PC-9 (cell line): ENCODE measurements at regions not wholly inside any gene's neighbourhood (a gene's known extent, or its start where the extent isn't known, plus 50 kb on each side); places are given as distances from the start of the nearest gene placed in this dataset.
"Not testable (repeated sequence)": the region's sequence is repeated elsewhere in the genome, so short reads cannot be mapped to it uniquely, and the experiment has no call there.

Source experiments
- BruUV-seq: library from RNA; stranded (reverse); fragments of 400-500 nt; replicated peaks from 2 replicates; lab custom pipeline; 2021; lab: Mats Ljungman, UMichigan
- CTCF ChIA-PET: fragments of 300-600 bp; sonication (Branson Sonifier 250); formaldehyde crosslinking; loops from one replicate; lab custom pipeline; 2022; ENCODE audit warnings: antibody characterized with exemption; lab: Charles Lee
- POLR2A ChIA-PET: fragments of 300-600 bp; sonication (Branson Sonifier 250); formaldehyde crosslinking; loops from one replicate; lab custom pipeline; 2022; ENCODE audit warnings: antibody characterized with exemption; ENCODE audit not compliant: unreplicated experiment; lab: Charles Lee
- DNase-seq, 2 experiments: peaks; one replicate each; pipeline versions ENCODE4 v3.0.0 to v3.0.0-alpha.2; 2015 to 2022; ENCODE audit warnings: mixed read lengths in 1 of 2
- H2AFZ ChIP-seq: fragments of 200-600 bp; sonication (generic); 2 replicates; pipeline ENCODE4 v1.8.1; 2017; ENCODE audit warnings: antibody characterized with exemption
- H3F3A ChIP-seq: fragments of 200-600 bp; sonication (generic); 2 replicates; pipeline ENCODE4 v1.8.1; 2017; ENCODE audit warnings: antibody characterized with exemption, mild to moderate bottlenecking, low read depth; ENCODE audit not compliant: insufficient read depth
- H3K27ac ChIP-seq: fragments of 200-600 bp; sonication (generic); 2 replicates; pipeline ENCODE4 v1.6.1; 2016; ENCODE audit warnings: mixed run types
- H3K27me3 ChIP-seq: fragments of 200-600 bp; sonication (generic); 2 replicates; pipeline ENCODE4 v1.6.1; 2016; ENCODE audit warnings: low read depth, mixed run types; ENCODE audit not compliant: insufficient read depth
- H3K36me3 ChIP-seq: fragments of 200-600 bp; sonication (generic); 2 replicates; pipeline ENCODE4 v1.6.1; 2016; ENCODE audit warnings: low read depth, mixed run types
- H3K4me1 ChIP-seq: fragments of 200-600 bp; sonication (generic); replicated peaks from 2 replicates; pipeline ENCODE4 v1.6.1; 2016; ENCODE audit warnings: mixed run types; ENCODE audit not compliant: insufficient read depth
- H3K4me2 ChIP-seq: fragments of 200-600 bp; sonication (generic); 2 replicates; pipeline ENCODE4 v1.6.1; 2017; ENCODE audit warnings: mixed run types
- H3K4me3 ChIP-seq: fragments of 200-600 bp; sonication (generic); 2 replicates; pipeline ENCODE4 v1.6.1; 2016; ENCODE audit warnings: mixed run types
- H3K79me2 ChIP-seq: fragments of 200-600 bp; sonication (generic); 2 replicates; pipeline ENCODE4 v1.6.1; 2017; ENCODE audit warnings: low read depth, mixed run types
- H3K9me2 ChIP-seq: fragments of 200-600 bp; sonication (generic); 2 replicates; pipeline ENCODE4 v1.8.1; 2017; ENCODE audit warnings: mild to moderate bottlenecking; ENCODE audit not compliant: insufficient read depth
- H3K9me3 ChIP-seq: fragments of 200-600 bp; sonication (generic); 2 replicates; pipeline ENCODE4 v1.8.1; 2016; ENCODE audit warnings: low read depth; ENCODE audit not compliant: insufficient read depth
- H4K20me1 ChIP-seq: fragments of 200-600 bp; sonication (generic); 2 replicates; pipeline ENCODE4 v1.8.1; 2017; ENCODE audit not compliant: insufficient read depth
- CTCF ChIP-seq: fragments of 200-600 bp; sonication (generic); conservative IDR thresholded peaks from 2 replicates; pipeline ENCODE4 v1.6.1; 2017; ENCODE audit warnings: mixed run types, antibody characterized with exemption, mild to moderate bottlenecking, moderate library complexity
- EZH2 ChIP-seq: fragments of 200-600 bp; sonication (generic); IDR thresholded peaks from 2 replicates; pipeline ENCODE4 v1.8.0; 2017; ENCODE audit warnings: antibody characterized with exemption, low read depth
- intact Hi-C: fragments of 100-400 bp; cut with micrococcal nuclease; formaldehyde crosslinking; loops from one replicate; pipeline ENCODE4 v1.10.0; 2022; ENCODE audit not compliant: unreplicated experiment

- Histone ChIP-seq H3K36me3 (no peaks in the 10 kb centered on the region), H3K79me2 (no peaks in the 10 kb centered on the region), H2AFZ (0 out of 2 replicates have a peak overlapping the region, but pooled peaks have one; percentile 26), H3F3A (peaks cover 23% of the 10 kb centered on the region), H3K9me2 (no peaks in the 10 kb centered on the region), H3K4me3 (no peak overlapping the region), H3K27ac (peak overlapping the region; percentile 88), H3K9me3 (no peaks in the 10 kb centered on the region), H3K4me2 (peak overlapping the region; percentile 45), H3K4me1 (peaks cover 38% of the 10 kb centered on the region), H3K27me3 (no peaks in the 10 kb centered on the region), H4K20me1 (no peaks in the 10 kb centered on the region)
- intact Hi-C loops: loop anchor here (2.0 kb wide), 1 partner anchor 15 kb away; no protein-coding TSS in a partner anchor
- peak in 1 of 2 experiments; percentile 64 for DNase-seq
- CTCF ChIA-PET: no interaction called here
- POLR2A ChIA-PET: no interaction called here
- no TSS peak for BruUV-seq
- TF ChIP-seq EZH2 (no peak), CTCF (no peak)
Measured at GRCh38 chr1:148374101-148374500, 109.0 kb downstream of the PPIAL4G start.

GRCh38 chr1:148373192-148373925 is 109.7 kb downstream of the PPIAL4G start:
- no peaks in the 10 kb centered on the region for H3K27me3 ChIP-seq
- no peaks in the 10 kb centered on the region for H3K79me2 ChIP-seq
- CTCF ChIA-PET: no interaction called here
- BruUV-seq: no TSS peak
- POLR2A ChIA-PET: interaction anchor here (0.6 kb wide), 1 partner anchor 15 kb away, joined by 17 read pairs; no protein-coding TSS in a partner anchor
- no peaks in the 10 kb centered on the region for H4K20me1 ChIP-seq
- peaks cover 23% of the 10 kb centered on the region for H3F3A ChIP-seq
- H3K9me2 ChIP-seq: no peaks in the 10 kb centered on the region
- peak overlapping the region; percentile 68 for H3K4me2 ChIP-seq
- no peak overlapping the region for H2AFZ ChIP-seq
- peaks cover 38% of the 10 kb centered on the region for H3K4me1 ChIP-seq
- no peaks in the 10 kb centered on the region for H3K36me3 ChIP-seq
- H3K4me3 ChIP-seq: no peak overlapping the region
- TF ChIP-seq EZH2 (no peak), CTCF (no peak)
- peak overlapping the region; percentile 88 for H3K27ac ChIP-seq
- intact Hi-C loops: no loop called here
- no peaks in the 10 kb centered on the region for H3K9me3 ChIP-seq
- DNase-seq: no peak

GRCh38 chr1:148372731-148373130 is 110.4 kb downstream of the PPIAL4G start:
- Histone ChIP-seq H2AFZ (no peak overlapping the region), H3K27ac (peak overlapping the region; percentile 88), H4K20me1 (no peaks in the 10 kb centered on the region), H3K27me3 (no peaks in the 10 kb centered on the region), H3K79me2 (no peaks in the 10 kb centered on the region), H3F3A (peaks cover 23% of the 10 kb centered on the region), H3K4me1 (peaks cover 38% of the 10 kb centered on the region), H3K9me2 (no peaks in the 10 kb centered on the region), H3K4me2 (peak overlapping the region; percentile 68), H3K4me3 (no peak overlapping the region), H3K36me3 (no peaks in the 10 kb centered on the region), H3K9me3 (no peaks in the 10 kb centered on the region)
- no TSS peak for BruUV-seq
- POLR2A ChIA-PET: interaction anchor here (0.5 kb wide), 1 partner anchor 16 kb away, joined by 3 read pairs; no protein-coding TSS in a partner anchor
- TF ChIP-seq CTCF: no peak
- no peak for TF ChIP-seq EZH2
- intact Hi-C loops: no loop called here
- no peak for DNase-seq
- CTCF ChIA-PET: interaction anchor here (1.9 kb wide), 1 partner anchor 16 kb away, joined by 4 read pairs; no protein-coding TSS in a partner anchor

GRCh38 chr1:148372051-148372726 is 110.9 kb downstream of the PPIAL4G start:
- CTCF ChIA-PET: interaction anchor here (1.9 kb wide), 1 partner anchor 16 kb away, joined by 4 read pairs; no protein-coding TSS in a partner anchor
- intact Hi-C loops: not testable (repeated sequence)
- DNase-seq: peak; percentile 24 to 83

More at GRCh38 chr1:148372051-148372726, 110.9 kb downstream of the PPIAL4G start:
- not testable (repeated sequence) for H3K27me3 ChIP-seq, H3K79me2 ChIP-seq, H3K36me3 ChIP-seq, H3K9me3 ChIP-seq, H3K4me3 ChIP-seq, BruUV-seq, H3K9me2 ChIP-seq, H4K20me1 ChIP-seq
- H3K27ac ChIP-seq: peak overlapping the region; percentile 88
- 0 out of 2 replicates have a peak overlapping the region, but pooled peaks have one; percentile 17 for H2AFZ ChIP-seq
- peaks cover 23% of the 10 kb centered on the region for H3F3A ChIP-seq
- peak overlapping the region; percentile 68 for H3K4me2 ChIP-seq
- POLR2A ChIA-PET: interaction anchor here (0.5 to 0.6 kb wide), 2 partner anchors 16 to 52 kb away, joined by 3 to 4 read pairs; no protein-coding TSS in a partner anchor
- H3K4me1 ChIP-seq: peaks cover 39% of the 10 kb centered on the region
